Subcutaneous abdominal adipose tissue (tissue), 5 donors: ENCODE measurements at regions not wholly inside any gene's neighbourhood (a gene's known extent, or its start where the extent isn't known, plus 50 kb on each side); places are given as distances from the start of the nearest gene placed in this dataset.

ENCODE experiments used
- H3K27ac ChIP-seq: one replicate; pipeline ENCODE4 v1.7.0; 2013; ENCODE audit warnings: low read depth, mild to moderate bottlenecking, inconsistent platforms, low read length, moderate library complexity
- H3K27me3 ChIP-seq, 5 donors: one replicate each; pipeline ENCODE4 v1.7.0; 2013; ENCODE audit warnings: low read length in 5 of 5, inconsistent platforms in 1 of 5; ENCODE audit not compliant: control insufficient read depth in 5 of 5, insufficient read depth in 4 of 5
- H3K36me3 ChIP-seq, 5 donors: one replicate each; pipeline ENCODE4 v1.7.0; 2013; ENCODE audit warnings: low read length in 5 of 5; ENCODE audit not compliant: control insufficient read depth in 5 of 5, insufficient read depth in 5 of 5
- H3K4me1 ChIP-seq, 5 donors: one replicate each; pipeline ENCODE4 v1.7.0; 2013; ENCODE audit warnings: low read length in 5 of 5, mild to moderate bottlenecking in 3 of 5, moderate library complexity in 1 of 5; ENCODE audit not compliant: control insufficient read depth in 5 of 5, insufficient read depth in 5 of 5
- H3K4me3 ChIP-seq, 5 donors: one replicate each; pipeline ENCODE4 v1.7.0; 2013; ENCODE audit warnings: low read length in 5 of 5, low read depth in 1 of 5
- H3K9ac ChIP-seq, 5 donors: one replicate each; pipeline ENCODE4 v1.7.0; 2013; ENCODE audit warnings: low read length in 5 of 5, mild to moderate bottlenecking in 4 of 5, moderate library complexity in 3 of 5
- H3K9me3 ChIP-seq, 5 donors: one replicate each; pipeline ENCODE4 v1.7.0; 2013; ENCODE audit warnings: low read length in 5 of 5; ENCODE audit not compliant: control insufficient read depth in 5 of 5
- donor health status: healthy.
- donor health status: healthy.
- donor health status: healthy.
- donor health status: healthy.
- donor health status: healthy.

- no peak overlapping the region for H3K27ac ChIP-seq
- H3K27me3 ChIP-seq, result peaks cover 9 to 30% (median 17%) of the 10 kb centered on the region in 5 donors
- H3K36me3 ChIP-seq, result no peaks in the 10 kb centered on the region
Observed at GRCh38 chr7:423312-424260, 96.1 kb downstream of the PDGFA start.

GRCh38 chr7:424301-424935 is 95.2 kb downstream of the PDGFA start:
- Histone ChIP-seq H3K4me1 (peaks cover 3 to 24% (median 15%) of the 10 kb centered on the region in 5 donors), H3K4me3 (no peak overlapping the region), H3K27ac (no peak overlapping the region), H3K9ac (no peak overlapping the region), H3K27me3 (peaks cover 9 to 30% (median 17%) of the 10 kb centered on the region in 5 donors), H3K36me3 (no peaks in the 10 kb centered on the region), H3K9me3 (no peaks in the 10 kb centered on the region)

More at GRCh38 chr7:423312-424260, 96.1 kb downstream of the PDGFA start:
- H3K4me1 ChIP-seq, result peaks cover 3 to 26% (median 15%) of the 10 kb centered on the region in 5 donors
- H3K9ac ChIP-seq, result no peak overlapping the region
- H3K9me3 ChIP-seq, result peaks cover 0 to 7% (median 5%) of the 10 kb centered on the region in 5 donors
- no peak overlapping the region for H3K4me3 ChIP-seq

GRCh38 chr7:424961-425793 is 94.5 kb downstream of the PDGFA start:
- no peak overlapping the region for H3K27ac ChIP-seq
- no peaks in the 10 kb centered on the region for H3K9me3 ChIP-seq
- peaks cover 9 to 37% (median 17%) of the 10 kb centered on the region in 5 donors for H3K27me3 ChIP-seq
- peaks cover 3 to 22% (median 15%) of the 10 kb centered on the region in 5 donors for H3K4me1 ChIP-seq
- H3K9ac ChIP-seq, result no peak overlapping the region
- no peak overlapping the region for H3K4me3 ChIP-seq
- H3K36me3 ChIP-seq, result no peaks in the 10 kb centered on the region

- Histone ChIP-seq H3K27ac (no peak overlapping the region), H3K36me3 (no peaks in the 10 kb centered on the region), H3K4me1 (peaks cover 3 to 20% (median 15%) of the 10 kb centered on the region in 5 donors), H3K9ac (no peak overlapping the region), H3K4me3 (no peak overlapping the region), H3K27me3 (peaks cover 9 to 37% (median 12%) of the 10 kb centered on the region in 5 donors), H3K9me3 (no peaks in the 10 kb centered on the region)
Observed at GRCh38 chr7:425794-426188, 93.9 kb downstream of the PDGFA start.

GRCh38 chr7:426510-426909 is 93.1 kb downstream of the PDGFA start:
- Histone ChIP-seq H3K36me3 (no peaks in the 10 kb centered on the region), H3K27me3 (peaks cover 9 to 31% (median 12%) of the 10 kb centered on the region in 5 donors), H3K9me3 (no peaks in the 10 kb centered on the region), H3K4me3 (no peak overlapping the region), H3K4me1 (peaks cover 3 to 20% (median 15%) of the 10 kb centered on the region in 5 donors), H3K9ac (no peak overlapping the region), H3K27ac (no peak overlapping the region)

- H3K4me3 ChIP-seq, result no peak overlapping the region
- H3K9ac ChIP-seq, result no peak overlapping the region
- no peaks in the 10 kb centered on the region for H3K36me3 ChIP-seq
- no peaks in the 10 kb centered on the region for H3K9me3 ChIP-seq
- H3K27me3 ChIP-seq, result peaks cover 9 to 37% (median 17%) of the 10 kb centered on the region in 5 donors
- H3K4me1 ChIP-seq, result peaks cover 3 to 20% (median 15%) of the 10 kb centered on the region in 5 donors
- no peak overlapping the region for H3K27ac ChIP-seq
Observed at GRCh38 chr7:427506-428103, 92.0 kb downstream of the PDGFA start.

- peaks cover 3 to 20% (median 15%) of the 10 kb centered on the region in 5 donors for H3K4me1 ChIP-seq
- no peak overlapping the region for H3K4me3 ChIP-seq
- H3K27me3 ChIP-seq, result peaks cover 9 to 37% (median 17%) of the 10 kb centered on the region in 5 donors
- no peak overlapping the region for H3K9ac ChIP-seq
- H3K36me3 ChIP-seq, result no peaks in the 10 kb centered on the region
- H3K27ac ChIP-seq, result no peak overlapping the region
- H3K9me3 ChIP-seq, result no peaks in the 10 kb centered on the region
Observed at GRCh38 chr7:428387-428786, 91.3 kb downstream of the PDGFA start.

- H3K9ac ChIP-seq, result no peak overlapping the region
- H3K27ac ChIP-seq, result no peak overlapping the region
- no peaks in the 10 kb centered on the region for H3K9me3 ChIP-seq
- no peaks in the 10 kb centered on the region for H3K36me3 ChIP-seq
- H3K4me1 ChIP-seq, result peaks cover 3 to 18% (median 15%) of the 10 kb centered on the region in 5 donors
- H3K4me3 ChIP-seq, result no peak overlapping the region
- H3K27me3 ChIP-seq, result peaks cover 9 to 38% (median 12%) of the 10 kb centered on the region in 5 donors
Observed at GRCh38 chr7:428927-429827, 90.5 kb downstream of the PDGFA start.

- Histone ChIP-seq H3K27ac (no peak overlapping the region), H3K36me3 (no peaks in the 10 kb centered on the region), H3K4me1 (peaks cover 3 to 13% (median 11%) of the 10 kb centered on the region in 5 donors), H3K9ac (no peak overlapping the region), H3K27me3 (peaks cover 5 to 32% (median 7%) of the 10 kb centered on the region in 5 donors), H3K4me3 (no peak overlapping the region), H3K9me3 (no peaks in the 10 kb centered on the region)
Observed at GRCh38 chr7:429828-430180, 89.8 kb downstream of the PDGFA start.
